ENCODE measurements at regions not wholly inside any gene's neighbourhood (a gene's known extent, or its start where the extent isn't known, plus 50 kb on each side); places are given as distances from the start of the nearest gene placed in this dataset.

GRCh38 chr12:75724307-75724927, 213.0 kb upstream of the KRR1 start:
- no peak for TF ChIP-seq POLR2A (IDR thresholded peaks at IDR 0.05)
- no peak for TF ChIP-seq POLR2AphosphoS5 (IDR thresholded peaks at IDR 0.05)

Data from prostate gland (tissue), 1 donor.